Smooth muscle cell (in vitro differentiated cells): ENCODE measurements at regions not wholly inside any gene's neighbourhood (a gene's known extent, or its start where the extent isn't known, plus 50 kb on each side); places are given as distances from the start of the nearest gene placed in this dataset.

Experiments
- DNase-seq: peaks from one replicate; lab custom pipeline; 2025; ENCODE audit not compliant: unreplicated experiment; lab: John Stamatoyannopoulos, UW
- H2AFZ ChIP-seq: fragments of 200-600 bp; sonication (generic); 2 replicates; pipeline ENCODE4 v1.6.0; 2016; ENCODE audit warnings: antibody characterized with exemption, low read depth, mild to moderate bottlenecking
- H3F3A ChIP-seq: fragments of 200-600 bp; sonication (generic); 2 replicates; pipeline ENCODE4 v1.6.0; 2017; ENCODE audit warnings: antibody characterized with exemption, low read depth
- H3K27ac ChIP-seq: fragments of 200-600 bp; sonication (generic); 2 replicates; pipeline ENCODE4 v1.5.1; 2016; ENCODE audit warnings: low read depth, mild to moderate bottlenecking
- H3K27me3 ChIP-seq: fragments of 200-600 bp; sonication (generic); 2 replicates; pipeline ENCODE4 v1.6.1; 2016; ENCODE audit warnings: low read depth, mild to moderate bottlenecking
- H3K36me3 ChIP-seq: fragments of 200-600 bp; sonication (generic); 2 replicates; pipeline ENCODE4 v1.5.1; 2016; ENCODE audit warnings: low read depth
- H3K4me1 ChIP-seq: fragments of 200-600 bp; sonication (generic); 2 replicates; pipeline ENCODE4 v1.5.1; 2016; ENCODE audit warnings: low read depth
- H3K4me2 ChIP-seq: fragments of 200-600 bp; sonication (generic); 2 replicates; pipeline ENCODE4 v1.6.0; 2016; ENCODE audit warnings: mild to moderate bottlenecking
- H3K4me3 ChIP-seq: fragments of 200-600 bp; sonication (generic); 2 replicates; pipeline ENCODE4 v1.5.1; 2016; ENCODE audit warnings: mild to moderate bottlenecking
- H3K79me2 ChIP-seq: fragments of 200-600 bp; sonication (generic); 2 replicates; pipeline ENCODE4 v1.6.0; 2016; ENCODE audit warnings: low read depth, mild to moderate bottlenecking
- H3K9ac ChIP-seq: fragments of 200-600 bp; sonication (generic); 2 replicates; pipeline ENCODE4 v1.6.0; 2016; ENCODE audit warnings: low read depth
- H3K9me3 ChIP-seq: fragments of 200-600 bp; sonication (generic); replicated peaks from 2 replicates; pipeline ENCODE4 v1.5.1; 2016; ENCODE audit warnings: low read depth
- H4K20me1 ChIP-seq: fragments of 200-600 bp; sonication (generic); 2 replicates; pipeline ENCODE4 v1.6.0; 2016; ENCODE audit warnings: low read depth
- CTCF ChIP-seq: fragments of 200-600 bp; sonication (generic); IDR thresholded peaks from 2 replicates; pipeline ENCODE4 v1.5.1; 2017; ENCODE audit warnings: borderline replicate concordance, mild to moderate bottlenecking, antibody characterized with exemption; ENCODE audit not compliant: insufficient read depth, poor library complexity, severe bottlenecking
- WGBS: methylation state at CpG from one replicate; pipeline ENCODE4 v1.1.7; 2016; ENCODE audit warnings: low lambda C conversion rate; 5-methylcytosine and 5-hydroxymethylcytosine counted together

- H3K4me3 ChIP-seq = no peak overlapping the region
- H4K20me1 ChIP-seq = no peaks in the 10 kb centered on the region
- TF ChIP-seq CTCF = no peak
- H3K9ac ChIP-seq = no peak overlapping the region
- H3K27ac ChIP-seq = no peak overlapping the region
- H3F3A ChIP-seq = no peaks in the 10 kb centered on the region
- DNase-seq = no peak
- no peaks in the 10 kb centered on the region for H3K79me2 ChIP-seq
- no peaks in the 10 kb centered on the region for H3K36me3 ChIP-seq
- no peaks in the 10 kb centered on the region for H3K27me3 ChIP-seq
- H2AFZ ChIP-seq = no peak overlapping the region
- H3K4me1 ChIP-seq = no peaks in the 10 kb centered on the region
- 99% methylated on average over 5 of the region's 5 CpGs for WGBS
- no peaks in the 10 kb centered on the region for H3K9me3 ChIP-seq
- no peak overlapping the region for H3K4me2 ChIP-seq
Measured at GRCh38 chr2:234594715-234595114, 97.8 kb upstream of the ARL4C start.

GRCh38 chr2:234593636-234594035, 96.8 kb upstream of the ARL4C start:
- Histone ChIP-seq H3K27ac (no peak overlapping the region), H3K36me3 (no peaks in the 10 kb centered on the region), H4K20me1 (no peaks in the 10 kb centered on the region), H3K4me2 (no peak overlapping the region), H3K27me3 (no peaks in the 10 kb centered on the region), H3K4me3 (no peak overlapping the region), H3F3A (no peaks in the 10 kb centered on the region), H2AFZ (no peak overlapping the region), H3K9me3 (no peaks in the 10 kb centered on the region), H3K4me1 (no peaks in the 10 kb centered on the region), H3K79me2 (no peaks in the 10 kb centered on the region), H3K9ac (no peak overlapping the region)
- WGBS = 77% methylated on average over 2 of the region's 2 CpGs
- TF ChIP-seq CTCF = no peak
- no peak for DNase-seq

GRCh38 chr2:234592541-234592940, 95.7 kb upstream of the ARL4C start:
- WGBS = 94% methylated on average over 5 of the region's 5 CpGs
- H3K9ac ChIP-seq = no peak overlapping the region
- no peak overlapping the region for H2AFZ ChIP-seq
- DNase-seq = no peak
- H3K4me2 ChIP-seq = no peak overlapping the region
- no peaks in the 10 kb centered on the region for H3K4me1 ChIP-seq
- H3K4me3 ChIP-seq = no peak overlapping the region
- H3K36me3 ChIP-seq = no peaks in the 10 kb centered on the region
- H3F3A ChIP-seq = no peaks in the 10 kb centered on the region
- no peak overlapping the region for H3K27ac ChIP-seq
- no peaks in the 10 kb centered on the region for H4K20me1 ChIP-seq
- no peak for TF ChIP-seq CTCF
- no peaks in the 10 kb centered on the region for H3K79me2 ChIP-seq
- H3K9me3 ChIP-seq = no peaks in the 10 kb centered on the region
- no peaks in the 10 kb centered on the region for H3K27me3 ChIP-seq

GRCh38 chr2:234590076-234590475, 93.2 kb upstream of the ARL4C start:
- Histone ChIP-seq H3K79me2 (no peaks in the 10 kb centered on the region), H3F3A (no peaks in the 10 kb centered on the region), H2AFZ (no peak overlapping the region), H3K9ac (no peak overlapping the region), H3K36me3 (no peaks in the 10 kb centered on the region), H3K4me2 (no peak overlapping the region), H4K20me1 (no peaks in the 10 kb centered on the region), H3K27ac (no peak overlapping the region), H3K4me3 (no peak overlapping the region), H3K4me1 (no peaks in the 10 kb centered on the region), H3K27me3 (no peaks in the 10 kb centered on the region), H3K9me3 (no peaks in the 10 kb centered on the region)
- WGBS = 87% methylated on average over 3 of the region's 3 CpGs
- DNase-seq = no peak
- no peak for TF ChIP-seq CTCF
